SU-DHL-6 (cell line): ENCODE measurements at regions not wholly inside any gene's neighbourhood (a gene's known extent, or its start where the extent isn't known, plus 50 kb on each side); places are given as distances from the start of the nearest gene placed in this dataset.

Source experiments
- H2AFZ ChIP-seq: fragments of 200-600 bp; sonication (generic); 2 replicates; pipeline ENCODE4 v1.6.1; 2014; ENCODE audit warnings: low read depth, mild to moderate bottlenecking, moderate library complexity, mixed read lengths, antibody characterized with exemption, low read length; ENCODE audit not compliant: severe bottlenecking
- H3F3A ChIP-seq: fragments of 200-600 bp; shearing (Covaris generic); 2 replicates; pipeline ENCODE4 v1.6.0; 2016; ENCODE audit warnings: antibody characterized with exemption, mild to moderate bottlenecking; ENCODE audit not compliant: insufficient read depth
- H3K27ac ChIP-seq: fragments of 200-600 bp; sonication (generic); 2 replicates; pipeline ENCODE4 v1.5.1; 2016; ENCODE audit warnings: low read depth, mild to moderate bottlenecking, low read length, moderate library complexity, mixed read lengths
- H3K27me3 ChIP-seq: fragments of 200-600 bp; sonication (generic), shearing (Covaris generic); 2 replicates; pipeline ENCODE4 v1.6.0; 2014; ENCODE audit warnings: mild to moderate bottlenecking, low read length
- H3K36me3 ChIP-seq: fragments of 200-600 bp; sonication (generic); 2 replicates; pipeline ENCODE4 v1.6.1; 2014; ENCODE audit warnings: mild to moderate bottlenecking, low read length, mixed read lengths
- H3K4me2 ChIP-seq: fragments of 300-600, 200-600 bp; shearing (Covaris generic), sonication (generic); 2 replicates; pipeline ENCODE4 v1.6.0; 2014; ENCODE audit warnings: low read length, low read depth, mild to moderate bottlenecking; ENCODE audit not compliant: poor library complexity, severe bottlenecking
- H3K4me3 ChIP-seq: fragments of 200-600 bp; sonication (generic); 2 replicates; pipeline ENCODE4 v1.5.1; 2014; ENCODE audit warnings: antibody characterized with exemption, low read length, mild to moderate bottlenecking, mixed read lengths; ENCODE audit not compliant: insufficient read depth, poor library complexity, severe bottlenecking
- H3K79me2 ChIP-seq: fragments of 200-600 bp; sonication (generic); 2 replicates; pipeline ENCODE4 v1.6.1; 2014; ENCODE audit warnings: mild to moderate bottlenecking, low read length, moderate library complexity; ENCODE audit not compliant: insufficient read depth
- H3K9ac ChIP-seq: fragments of 200-600 bp; sonication (generic); 2 replicates; pipeline ENCODE4 v1.7.0; 2014; ENCODE audit warnings: mild to moderate bottlenecking, low read length
- H3K9me2 ChIP-seq: fragments of 200-600 bp; sonication (generic); replicated peaks from 2 replicates; pipeline ENCODE4 v1.6.1; 2014; ENCODE audit warnings: low read length; ENCODE audit not compliant: insufficient read depth
- H3K9me3 ChIP-seq: fragments of 200-600 bp; sonication (generic); 2 replicates; pipeline ENCODE4 v1.6.1; 2014; ENCODE audit warnings: low read length, mixed read lengths; ENCODE audit not compliant: insufficient read depth
- H4K20me1 ChIP-seq: fragments of 200-600 bp; sonication (generic); 2 replicates; pipeline ENCODE4 v1.6.1; 2014; ENCODE audit warnings: low read depth, mild to moderate bottlenecking, antibody characterized with exemption, low read length, moderate library complexity, mixed read lengths
- EZH2phosphoT487 ChIP-seq: fragments of 200-600 bp; sonication (generic), shearing (Covaris generic); conservative IDR thresholded peaks from 2 replicates; pipeline ENCODE4 v1.6.1; 2018; ENCODE audit warnings: mild to moderate bottlenecking, antibody characterized with exemption, low read length, moderate library complexity, mixed read lengths
- TF ChIP-seq, protein P1 (sequence below): fragments of 200-600 bp; sonication (generic); IDR thresholded peaks from one replicate; pipeline ENCODE4 v1.5.1; 2017; ENCODE audit warnings: antibody characterized with exemption, mild to moderate bottlenecking, low read length, moderate library complexity; ENCODE audit not compliant: insufficient read depth, poor library complexity, severe bottlenecking

DNA sequence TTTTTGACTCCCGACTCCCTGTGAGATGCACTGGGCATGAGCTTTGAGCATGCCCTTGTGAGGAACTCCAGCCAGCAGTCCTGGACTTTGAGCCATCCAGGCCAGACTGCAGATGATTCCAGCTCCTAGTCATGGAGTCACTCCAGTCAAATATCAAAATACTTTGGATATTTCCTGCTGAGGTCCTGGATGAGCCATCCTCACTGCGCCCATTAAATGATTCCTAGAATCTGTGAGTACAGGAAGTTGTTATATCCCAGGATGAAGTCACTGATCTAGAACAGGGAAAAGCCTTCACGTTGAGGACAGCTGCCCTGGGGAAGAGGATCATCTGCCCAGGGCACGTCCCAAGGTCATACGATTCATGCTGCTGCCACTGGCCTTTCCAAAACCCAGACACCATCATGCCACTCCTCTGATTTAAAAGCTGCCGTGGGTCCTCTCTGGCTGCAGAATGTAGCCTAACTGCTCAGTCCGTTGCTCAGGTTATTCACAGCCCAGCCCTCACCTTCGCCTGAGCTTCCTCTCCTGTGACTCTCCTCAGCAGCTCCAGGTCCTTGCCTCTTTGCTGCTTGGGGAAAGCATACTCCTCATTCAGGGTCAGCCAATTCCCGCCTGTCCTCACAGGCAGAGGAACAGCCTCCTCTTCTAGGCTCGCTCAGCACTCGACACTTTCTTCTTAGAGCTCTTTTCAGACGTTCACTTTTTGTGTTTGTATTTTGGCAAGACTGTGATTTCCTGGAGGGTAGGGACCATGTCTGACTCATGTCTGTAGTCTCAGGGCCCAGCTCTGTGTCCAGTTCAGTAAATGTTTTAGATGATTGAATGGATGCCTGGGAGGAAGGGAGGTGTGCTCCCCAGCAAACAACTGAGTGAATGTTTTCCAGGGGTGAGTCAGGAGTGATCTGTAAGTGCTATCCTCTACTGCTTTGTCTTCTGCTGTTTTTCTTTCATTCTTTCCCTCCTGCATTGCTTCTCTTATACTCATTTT is 157.8 kb downstream of the SNX10 start:
- TF ChIP-seq, protein P1, sequence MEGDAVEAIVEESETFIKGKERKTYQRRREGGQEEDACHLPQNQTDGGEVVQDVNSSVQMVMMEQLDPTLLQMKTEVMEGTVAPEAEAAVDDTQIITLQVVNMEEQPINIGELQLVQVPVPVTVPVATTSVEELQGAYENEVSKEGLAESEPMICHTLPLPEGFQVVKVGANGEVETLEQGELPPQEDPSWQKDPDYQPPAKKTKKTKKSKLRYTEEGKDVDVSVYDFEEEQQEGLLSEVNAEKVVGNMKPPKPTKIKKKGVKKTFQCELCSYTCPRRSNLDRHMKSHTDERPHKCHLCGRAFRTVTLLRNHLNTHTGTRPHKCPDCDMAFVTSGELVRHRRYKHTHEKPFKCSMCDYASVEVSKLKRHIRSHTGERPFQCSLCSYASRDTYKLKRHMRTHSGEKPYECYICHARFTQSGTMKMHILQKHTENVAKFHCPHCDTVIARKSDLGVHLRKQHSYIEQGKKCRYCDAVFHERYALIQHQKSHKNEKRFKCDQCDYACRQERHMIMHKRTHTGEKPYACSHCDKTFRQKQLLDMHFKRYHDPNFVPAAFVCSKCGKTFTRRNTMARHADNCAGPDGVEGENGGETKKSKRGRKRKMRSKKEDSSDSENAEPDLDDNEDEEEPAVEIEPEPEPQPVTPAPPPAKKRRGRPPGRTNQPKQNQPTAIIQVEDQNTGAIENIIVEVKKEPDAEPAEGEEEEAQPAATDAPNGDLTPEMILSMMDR, result no peak
- no peak for TF ChIP-seq EZH2phosphoT487
- H3K27me3 ChIP-seq, result no peaks in the 10 kb centered on the region
- H3K4me3 ChIP-seq, result no peak overlapping the region
- H3K9me3 ChIP-seq, result no peaks in the 10 kb centered on the region
- H2AFZ ChIP-seq, result no peak overlapping the region
- no peaks in the 10 kb centered on the region for H3K79me2 ChIP-seq
- no peaks in the 10 kb centered on the region for H4K20me1 ChIP-seq
- H3F3A ChIP-seq, result no peaks in the 10 kb centered on the region
- no peak overlapping the region for H3K27ac ChIP-seq
- H3K9ac ChIP-seq, result no peak overlapping the region
- no peaks in the 10 kb centered on the region for H3K36me3 ChIP-seq
- H3K4me2 ChIP-seq, result no peak overlapping the region
- no peaks in the 10 kb centered on the region for H3K9me2 ChIP-seq

DNA sequence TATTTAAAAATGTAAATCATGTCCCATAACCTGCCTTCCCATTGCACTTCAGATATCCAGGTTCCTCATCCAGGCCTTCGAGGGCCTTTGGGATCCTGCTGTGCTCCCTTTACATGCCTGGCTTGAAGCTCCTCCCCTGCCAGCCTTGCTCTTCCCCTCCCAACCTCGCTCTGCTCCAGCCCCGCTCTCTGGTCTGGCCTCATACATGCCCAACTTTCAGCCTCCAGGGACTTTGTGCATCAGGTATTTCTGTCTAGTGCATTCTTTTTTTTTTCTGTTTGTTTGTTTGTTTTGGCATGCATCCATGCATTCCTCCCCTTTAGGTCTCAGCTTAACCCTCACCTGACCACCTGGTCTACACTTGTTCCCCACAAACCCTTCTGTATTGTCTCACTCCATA is 160.3 kb downstream of the SNX10 start:
- no peaks in the 10 kb centered on the region for H3K36me3 ChIP-seq
- no peak overlapping the region for H3K4me3 ChIP-seq
- H3K79me2 ChIP-seq, result no peaks in the 10 kb centered on the region
- no peaks in the 10 kb centered on the region for H4K20me1 ChIP-seq
- H3K9me2 ChIP-seq, result no peaks in the 10 kb centered on the region
- H3K4me2 ChIP-seq, result no peak overlapping the region
- H3K9ac ChIP-seq, result no peak overlapping the region
- no peaks in the 10 kb centered on the region for H3K9me3 ChIP-seq
- no peak for TF ChIP-seq EZH2phosphoT487
- TF ChIP-seq, protein P1, result no peak
- no peak overlapping the region for H3K27ac ChIP-seq
- no peak overlapping the region for H2AFZ ChIP-seq
- H3K27me3 ChIP-seq, result no peaks in the 10 kb centered on the region
- H3F3A ChIP-seq, result no peaks in the 10 kb centered on the region

DNA sequence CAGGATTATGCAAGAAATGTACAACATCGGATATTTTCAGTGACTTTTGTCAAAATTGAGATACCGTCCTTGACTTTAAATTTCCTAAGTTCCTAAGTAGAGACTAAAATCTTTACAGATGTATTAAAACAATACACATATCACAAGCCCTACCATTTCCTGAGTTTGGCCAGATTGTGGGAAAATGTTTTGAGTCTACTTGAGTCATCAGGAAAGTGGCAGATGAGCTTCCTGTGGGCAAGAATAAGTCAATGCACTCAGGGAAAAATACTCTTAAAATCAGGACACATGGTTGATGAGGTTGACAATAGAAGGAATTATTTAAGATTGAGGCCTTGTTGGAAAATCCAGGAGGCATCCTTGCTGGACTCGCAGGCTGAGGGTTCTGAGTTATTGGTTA is 162.5 kb downstream of the SNX10 start:
- no peaks in the 10 kb centered on the region for H3K36me3 ChIP-seq
- no peaks in the 10 kb centered on the region for H3K27me3 ChIP-seq
- no peak overlapping the region for H3K4me2 ChIP-seq
- no peaks in the 10 kb centered on the region for H3K9me2 ChIP-seq
- TF ChIP-seq, protein P1, result no peak
- TF ChIP-seq EZH2phosphoT487, result no peak
- H3F3A ChIP-seq, result no peaks in the 10 kb centered on the region
- no peaks in the 10 kb centered on the region for H3K9me3 ChIP-seq
- no peak overlapping the region for H3K27ac ChIP-seq
- H3K79me2 ChIP-seq, result no peaks in the 10 kb centered on the region
- H4K20me1 ChIP-seq, result no peaks in the 10 kb centered on the region
- H2AFZ ChIP-seq, result no peak overlapping the region
- H3K9ac ChIP-seq, result no peak overlapping the region
- no peak overlapping the region for H3K4me3 ChIP-seq
